GM21526 (cell line): ENCODE measurements at regions not wholly inside any gene's neighbourhood (a gene's known extent, or its start where the extent isn't known, plus 50 kb on each side); places are given as distances from the start of the nearest gene placed in this dataset.

Experiments used
- ATAC-seq: cut with Tn5 transposase; IDR thresholded peaks from one replicate; pipeline ENCODE4 v1.9.1; 2021; ENCODE audit warnings: moderate library complexity; ENCODE audit not compliant: unreplicated experiment, low FRiP score

- ATAC-seq = no peak
Observed at GRCh38 chr5:89384391-89384790, 501.4 kb upstream of the MEF2C start.

DNA sequence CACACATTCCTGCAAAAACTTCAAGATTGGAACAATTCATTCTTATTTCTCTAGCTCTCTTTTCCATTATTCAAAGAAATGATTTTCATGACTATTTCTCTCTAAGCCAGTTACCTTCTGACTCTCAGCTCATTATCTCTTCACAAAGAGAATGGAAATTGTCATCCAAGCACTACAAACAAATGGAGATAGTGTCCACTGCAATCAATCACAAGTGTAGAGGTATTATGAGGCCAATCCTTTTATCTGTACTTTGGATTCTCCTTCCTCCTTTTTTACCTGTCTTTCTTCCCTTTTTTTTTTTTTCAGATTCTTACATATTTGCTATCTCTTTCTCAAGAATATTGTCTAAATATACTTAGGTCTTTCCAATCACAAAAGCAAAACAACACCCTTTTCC is 497.7 kb upstream of the MEF2C start:
- no peak for ATAC-seq

DNA sequence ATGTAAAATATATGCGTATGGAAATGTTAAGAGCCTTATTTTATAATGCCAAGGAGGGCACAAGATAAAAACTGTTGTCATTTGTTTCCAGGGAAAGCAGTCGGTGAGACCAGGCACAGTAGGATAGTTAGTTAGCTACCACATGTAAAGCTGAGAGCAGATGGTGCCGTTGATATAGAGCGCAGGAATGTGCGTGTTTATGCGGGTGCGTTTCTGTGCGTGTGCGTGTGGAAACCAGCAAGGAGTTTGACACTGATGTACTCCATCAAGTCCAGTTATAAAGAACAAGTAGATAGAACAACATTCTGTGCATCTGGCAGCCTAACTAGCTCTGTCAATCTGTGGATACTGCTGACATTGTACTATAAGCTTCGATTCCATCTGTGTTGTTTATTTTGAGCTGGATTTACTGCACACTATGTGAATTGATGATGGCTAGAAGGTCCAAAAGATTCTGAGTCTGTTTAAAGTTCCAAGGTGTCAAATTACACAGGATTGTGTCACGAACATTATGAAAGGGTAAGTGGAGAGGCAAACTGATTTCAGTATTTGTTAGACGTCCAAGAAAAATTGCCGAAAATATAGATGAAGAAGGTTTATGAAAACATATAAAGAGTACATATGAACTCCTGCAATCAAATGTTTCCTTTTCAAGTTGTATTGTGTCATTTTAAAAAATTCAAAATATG is 494.9 kb upstream of the MEF2C start:
- no peak for ATAC-seq

DNA sequence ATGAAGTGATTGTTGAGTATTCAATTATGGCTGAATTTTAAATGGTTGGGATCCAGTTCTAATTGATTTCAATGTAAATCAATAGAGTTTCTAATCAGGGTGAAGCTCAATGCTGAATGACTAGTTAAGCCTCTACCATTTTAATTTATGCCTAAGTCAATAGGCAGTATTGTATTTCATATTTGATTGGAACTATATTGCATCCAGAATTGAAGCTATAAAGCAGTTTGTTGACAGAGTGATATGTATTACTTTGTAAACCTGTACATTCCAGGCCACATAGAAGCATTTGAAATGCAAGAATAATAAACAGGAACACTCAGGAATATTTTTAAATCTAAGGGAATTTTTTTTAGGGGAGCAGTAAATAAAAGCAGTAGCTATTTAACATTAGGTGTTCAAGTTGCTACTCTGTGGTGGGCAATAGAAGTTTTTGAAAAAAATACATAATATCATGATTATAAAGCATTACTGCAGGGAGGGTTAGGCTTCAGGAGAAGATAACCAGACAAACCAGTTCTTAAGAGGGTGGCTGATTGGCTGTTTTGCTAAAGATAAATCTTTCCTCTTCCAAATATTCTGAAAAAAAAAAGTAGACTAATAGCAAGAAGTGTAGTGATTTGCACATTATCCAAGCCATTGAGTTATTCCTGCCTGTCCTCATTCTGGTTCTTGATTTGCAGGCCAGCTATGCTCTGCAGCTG is 492.0 kb upstream of the MEF2C start:
- no peak for ATAC-seq

- ATAC-seq = no peak
Observed at GRCh38 chr5:89374144-89374784, 491.3 kb upstream of the MEF2C start.

- ATAC-seq = no peak
Observed at GRCh38 chr5:89372176-89372575, 489.2 kb upstream of the MEF2C start.

DNA sequence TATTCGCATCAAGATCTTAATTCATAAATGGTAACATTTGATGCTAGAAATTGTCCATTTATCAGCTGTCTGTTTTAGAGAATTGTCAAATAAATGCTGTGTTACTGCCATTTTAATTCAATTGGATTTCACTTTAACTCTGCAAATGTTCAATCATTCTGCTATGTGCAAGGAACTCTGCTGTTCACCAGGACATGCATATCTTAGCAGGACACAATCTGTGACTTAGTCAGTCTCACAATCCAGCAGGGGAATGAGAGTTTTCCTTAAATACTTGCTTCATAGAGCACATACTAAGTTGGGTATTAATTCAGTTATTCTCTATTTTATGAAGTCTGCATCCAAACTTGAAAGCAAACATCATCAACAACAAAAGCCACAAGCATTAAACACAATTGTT is 488.7 kb upstream of the MEF2C start:
- ATAC-seq = no peak

DNA sequence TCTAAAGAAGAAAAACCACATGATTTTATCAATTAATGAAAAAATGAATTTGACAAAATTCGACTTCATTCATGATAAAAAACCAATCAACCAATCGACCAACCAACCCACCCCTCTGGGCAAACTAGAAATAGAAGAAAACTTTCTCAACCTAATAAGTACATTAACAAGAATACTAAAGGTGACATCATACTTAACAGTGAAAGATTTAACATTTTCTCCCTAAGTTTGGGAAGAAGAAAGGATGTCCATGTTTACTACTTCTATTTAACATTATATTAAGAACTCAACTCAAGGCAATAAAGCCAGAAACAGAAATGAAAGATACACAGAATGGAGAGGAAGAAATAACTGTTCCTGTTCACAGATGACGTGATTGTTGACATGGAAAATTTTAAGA is 476.1 kb upstream of the MEF2C start:
- no peak for ATAC-seq

GRCh38 chr5:89353837-89354551 is 471.0 kb upstream of the MEF2C start:
- ATAC-seq = no peak

DNA sequence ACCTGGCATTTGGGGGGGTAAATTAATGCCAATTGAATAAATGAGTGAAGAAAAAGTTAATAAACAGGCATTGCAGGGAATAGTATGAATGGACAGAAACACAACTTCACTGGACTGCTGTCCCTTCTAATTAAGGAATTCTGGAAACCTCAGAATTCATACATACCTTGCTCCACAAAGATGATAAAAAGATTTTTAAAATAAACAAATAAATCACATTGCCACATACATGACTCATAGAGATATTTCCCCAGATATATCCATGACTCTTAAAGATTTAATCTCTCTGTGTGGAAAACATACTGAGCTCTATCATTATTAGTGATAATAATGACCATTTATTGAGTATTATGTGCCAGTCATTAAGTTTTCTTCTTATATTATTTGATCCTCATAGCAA is 469.0 kb upstream of the MEF2C start:
- no peak for ATAC-seq

GRCh38 chr5:89351222-89351621 is 468.2 kb upstream of the MEF2C start:
- no peak for ATAC-seq

GRCh38 chr5:89350684-89351083 is 467.7 kb upstream of the MEF2C start:
- ATAC-seq = no peak

- no peak for ATAC-seq
Observed at GRCh38 chr5:89349246-89349980, 466.4 kb upstream of the MEF2C start.

DNA sequence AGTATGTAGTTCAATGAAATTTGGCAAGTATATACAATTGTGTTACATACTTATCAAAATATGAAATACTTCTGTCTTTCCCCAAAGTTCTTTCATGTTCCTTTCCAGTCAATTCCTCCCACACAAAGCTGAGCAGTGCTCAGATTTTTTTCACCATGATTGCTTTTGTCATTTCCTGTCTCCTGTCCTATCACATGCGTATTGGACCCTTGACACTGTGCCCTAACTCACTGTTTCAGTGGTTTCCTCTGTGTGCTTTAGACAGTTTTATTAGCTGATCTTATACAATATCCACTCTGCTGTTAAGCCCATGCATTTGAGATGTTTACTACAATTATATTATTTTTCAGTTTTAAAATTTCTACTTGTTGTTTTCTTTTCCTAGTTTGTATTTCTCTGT is 463.6 kb upstream of the MEF2C start:
- no peak for ATAC-seq

- peak; percentile 86 for ATAC-seq
Observed at GRCh38 chr5:89343666-89344065, 460.7 kb upstream of the MEF2C start.

- ATAC-seq = peak; percentile 42
Observed at GRCh38 chr5:89342106-89342876, 459.3 kb upstream of the MEF2C start.

GRCh38 chr5:89338935-89339334 is 456.0 kb upstream of the MEF2C start:
- no peak for ATAC-seq

GRCh38 chr5:89336111-89336510 is 453.1 kb upstream of the MEF2C start:
- no peak for ATAC-seq

DNA sequence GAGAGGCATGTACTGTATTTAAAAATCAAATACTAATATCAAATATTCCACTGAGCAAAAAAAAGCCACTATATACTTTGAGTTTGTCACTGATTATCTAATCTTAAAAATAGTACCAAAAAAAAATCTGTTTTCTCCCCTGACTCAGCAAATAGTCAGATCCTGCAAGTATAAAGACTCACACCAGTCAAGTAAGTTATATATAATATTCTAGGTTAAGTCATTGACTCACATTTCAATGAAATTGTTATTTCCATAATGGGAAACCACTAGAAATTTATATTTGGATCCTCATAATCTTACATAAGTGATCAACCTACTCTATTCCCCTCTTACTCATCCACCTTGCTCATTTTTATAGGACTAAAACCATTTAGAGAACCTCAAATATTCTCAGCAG is 447.2 kb upstream of the MEF2C start:
- ATAC-seq = no peak

DNA sequence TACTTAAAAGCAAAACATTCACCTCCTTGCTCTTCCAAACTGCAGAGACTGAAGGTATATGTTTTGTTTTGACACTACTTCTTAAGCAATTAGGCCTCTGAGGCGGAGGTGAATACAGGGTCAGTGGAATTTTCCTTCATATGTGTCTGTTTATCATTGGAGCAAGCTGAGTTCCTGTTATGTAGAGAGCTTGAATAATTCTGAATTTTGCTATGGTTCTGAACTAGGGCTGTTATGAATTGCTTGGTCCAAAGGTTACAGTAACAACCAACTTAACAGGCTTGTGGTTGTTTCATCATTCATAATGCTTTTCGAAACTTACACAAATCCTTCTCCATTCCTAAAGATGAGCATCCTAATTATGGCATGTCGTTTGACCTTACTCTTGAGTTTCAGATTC is 444.6 kb upstream of the MEF2C start:
- no peak for ATAC-seq
